HuH-7 (cell line): ENCODE measurements at regions not wholly inside any gene's neighbourhood (a gene's known extent, or its start where the extent isn't known, plus 50 kb on each side); places are given as distances from the start of the nearest gene placed in this dataset.

Source experiments
- DNase-seq: peaks from one replicate; pipeline ENCODE4 v3.0.0; 2011; ENCODE audit warnings: low spot score

GRCh38 chr14:84533181-84533725 lies 996.7 kb upstream of the FLRT2 start:
- no peak for DNase-seq

GRCh38 chr14:84533791-84534190 lies 996.2 kb upstream of the FLRT2 start:
- DNase-seq = no peak

- no peak for DNase-seq
Observed at GRCh38 chr14:84535484-84535883, 994.5 kb upstream of the FLRT2 start.

GRCh38 chr14:84535976-84536375 lies 994.0 kb upstream of the FLRT2 start:
- no peak for DNase-seq

- no peak for DNase-seq
Observed at GRCh38 chr14:84541018-84541417, 988.9 kb upstream of the FLRT2 start.

GRCh38 chr14:84543859-84544258 lies 986.1 kb upstream of the FLRT2 start:
- no peak for DNase-seq

GRCh38 chr14:84544486-84545131 lies 985.3 kb upstream of the FLRT2 start:
- no peak for DNase-seq

- DNase-seq = no peak
Observed at GRCh38 chr14:84546236-84546635, 983.7 kb upstream of the FLRT2 start.

GRCh38 chr14:84554136-84554535 lies 975.8 kb upstream of the FLRT2 start:
- no peak for DNase-seq

- no peak for DNase-seq
Observed at GRCh38 chr14:84555493-84555892, 974.5 kb upstream of the FLRT2 start.

- DNase-seq = no peak
Observed at GRCh38 chr14:84566109-84566508, 963.8 kb upstream of the FLRT2 start.

GRCh38 chr14:84575681-84576080 lies 954.3 kb upstream of the FLRT2 start:
- DNase-seq = no peak

GRCh38 chr14:84579292-84579691 lies 950.7 kb upstream of the FLRT2 start:
- peak; percentile 1 for DNase-seq

- DNase-seq = no peak
Observed at GRCh38 chr14:84581041-84581440, 948.9 kb upstream of the FLRT2 start.

GRCh38 chr14:84584511-84584910 lies 945.4 kb upstream of the FLRT2 start:
- DNase-seq = no peak

- DNase-seq = no peak
Observed at GRCh38 chr14:84591827-84592445, 938.0 kb upstream of the FLRT2 start.

GRCh38 chr14:84592770-84593169 lies 937.2 kb upstream of the FLRT2 start:
- DNase-seq = no peak

- no peak for DNase-seq
Observed at GRCh38 chr14:84610086-84610485, 919.9 kb upstream of the FLRT2 start.

- DNase-seq = no peak
Observed at GRCh38 chr14:84622357-84622756, 907.6 kb upstream of the FLRT2 start.

- DNase-seq = peak; percentile 2
Observed at GRCh38 chr14:84643446-84643845, 886.5 kb upstream of the FLRT2 start.

GRCh38 chr14:84646786-84647500 lies 883.0 kb upstream of the FLRT2 start:
- DNase-seq = no peak

- DNase-seq = no peak
Observed at GRCh38 chr14:84655014-84655413, 874.9 kb upstream of the FLRT2 start.

- DNase-seq = no peak
Observed at GRCh38 chr14:84657911-84658310, 872.0 kb upstream of the FLRT2 start.
